MM.1S (cell line): ENCODE measurements at regions not wholly inside any gene's neighbourhood (a gene's known extent, or its start where the extent isn't known, plus 50 kb on each side); places are given as distances from the start of the nearest gene placed in this dataset.
"Not testable (repeated sequence)": the region's sequence is repeated elsewhere in the genome, so short reads cannot be mapped to it uniquely, and the experiment has no call there.

ENCODE experiments used
- EZH2 ChIP-seq: fragments of 300-600 bp; sonication (generic); optimal IDR thresholded peaks from 2 replicates; pipeline ENCODE3; 2017; ENCODE audit warnings: low read depth, mild to moderate bottlenecking, antibody characterized with exemption, low read length, mixed read lengths
- TF ChIP-seq, protein P1 (sequence below): fragments of 300-600 bp; sonication (generic); IDR thresholded peaks from 2 replicates; pipeline ENCODE4 v1.5.1; 2016; ENCODE audit warnings: antibody characterized with exemption, low read length, mixed read lengths

DNA sequence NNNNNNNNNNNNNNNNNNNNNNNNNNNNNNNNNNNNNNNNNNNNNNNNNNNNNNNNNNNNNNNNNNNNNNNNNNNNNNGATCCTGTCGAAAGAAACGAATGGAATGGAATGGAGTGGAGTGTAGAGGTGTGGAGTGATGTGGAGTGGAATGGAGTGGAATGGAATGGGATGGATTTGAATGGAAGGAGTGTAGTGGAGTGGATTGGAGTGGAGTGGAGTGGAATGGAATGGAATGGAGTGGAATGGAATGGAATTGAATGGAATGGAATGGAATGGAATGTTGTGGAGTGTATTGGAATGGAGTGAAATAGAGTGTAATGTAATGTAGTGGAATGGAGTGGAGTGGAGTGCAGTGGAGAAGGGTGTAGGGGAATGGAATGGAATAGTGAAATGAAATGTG lies 1275.4 kb upstream of the TPTE start:
- TF ChIP-seq, protein P1, sequence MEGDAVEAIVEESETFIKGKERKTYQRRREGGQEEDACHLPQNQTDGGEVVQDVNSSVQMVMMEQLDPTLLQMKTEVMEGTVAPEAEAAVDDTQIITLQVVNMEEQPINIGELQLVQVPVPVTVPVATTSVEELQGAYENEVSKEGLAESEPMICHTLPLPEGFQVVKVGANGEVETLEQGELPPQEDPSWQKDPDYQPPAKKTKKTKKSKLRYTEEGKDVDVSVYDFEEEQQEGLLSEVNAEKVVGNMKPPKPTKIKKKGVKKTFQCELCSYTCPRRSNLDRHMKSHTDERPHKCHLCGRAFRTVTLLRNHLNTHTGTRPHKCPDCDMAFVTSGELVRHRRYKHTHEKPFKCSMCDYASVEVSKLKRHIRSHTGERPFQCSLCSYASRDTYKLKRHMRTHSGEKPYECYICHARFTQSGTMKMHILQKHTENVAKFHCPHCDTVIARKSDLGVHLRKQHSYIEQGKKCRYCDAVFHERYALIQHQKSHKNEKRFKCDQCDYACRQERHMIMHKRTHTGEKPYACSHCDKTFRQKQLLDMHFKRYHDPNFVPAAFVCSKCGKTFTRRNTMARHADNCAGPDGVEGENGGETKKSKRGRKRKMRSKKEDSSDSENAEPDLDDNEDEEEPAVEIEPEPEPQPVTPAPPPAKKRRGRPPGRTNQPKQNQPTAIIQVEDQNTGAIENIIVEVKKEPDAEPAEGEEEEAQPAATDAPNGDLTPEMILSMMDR, result not testable (repeated sequence)
- not testable (repeated sequence) for TF ChIP-seq EZH2
